NCI-H2107 treated with DMSO at 0.1 percent for 48 hours (cell line): ENCODE measurements at regions not wholly inside any gene's neighbourhood (a gene's known extent, or its start where the extent isn't known, plus 50 kb on each side); places are given as distances from the start of the nearest gene placed in this dataset.

Source experiments
- DNase-seq: peaks from one replicate; lab custom pipeline; 2025; ENCODE audit not compliant: unreplicated experiment; lab: John Stamatoyannopoulos, UW

- no peak for DNase-seq
These were observed 134.7 kb upstream of the AGR3 start for GRCh38 chr7:17016402-17017010.

DNA sequence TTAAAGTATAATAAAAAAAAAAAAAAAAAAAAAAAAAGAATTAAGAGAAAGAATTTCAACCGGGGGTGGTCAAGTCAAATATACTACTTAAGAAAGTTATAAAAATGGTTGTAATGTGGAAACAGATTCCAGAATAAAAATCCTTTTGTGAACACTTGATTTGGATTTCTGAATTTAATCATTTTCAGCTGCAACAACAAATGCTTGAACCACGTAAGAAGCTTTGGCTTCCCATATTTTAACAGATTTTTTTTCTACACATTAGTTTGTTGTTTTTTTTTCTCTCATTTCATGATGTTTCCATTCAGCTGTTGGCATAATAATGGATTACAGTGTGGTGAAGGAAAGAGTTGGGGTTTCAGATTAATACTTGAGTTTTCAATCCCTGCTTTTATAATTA, 137.3 kb upstream of the AGR3 start:
- DNase-seq: no peak

GRCh38 chr7:17020250-17020649, 138.5 kb upstream of the AGR3 start:
- no peak for DNase-seq

DNA sequence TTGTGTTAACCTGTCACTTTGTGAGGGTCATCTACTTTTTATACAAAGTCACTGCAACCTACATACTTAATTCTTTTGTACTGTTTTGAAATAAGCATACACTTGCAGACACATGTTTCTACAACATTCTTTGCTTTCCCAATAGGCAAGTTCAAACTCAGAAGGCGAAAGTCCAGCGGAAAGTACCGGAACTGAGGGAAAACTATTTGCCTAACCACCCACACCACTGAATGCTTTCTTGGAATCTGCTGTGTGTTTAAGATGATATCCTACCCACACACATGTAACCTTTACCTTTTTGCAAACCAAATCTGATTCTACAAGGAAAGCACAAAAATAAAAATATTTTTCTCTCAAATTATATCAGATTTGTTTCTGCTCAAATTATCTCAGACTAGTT, 139.4 kb upstream of the AGR3 start:
- DNase-seq: no peak

DNA sequence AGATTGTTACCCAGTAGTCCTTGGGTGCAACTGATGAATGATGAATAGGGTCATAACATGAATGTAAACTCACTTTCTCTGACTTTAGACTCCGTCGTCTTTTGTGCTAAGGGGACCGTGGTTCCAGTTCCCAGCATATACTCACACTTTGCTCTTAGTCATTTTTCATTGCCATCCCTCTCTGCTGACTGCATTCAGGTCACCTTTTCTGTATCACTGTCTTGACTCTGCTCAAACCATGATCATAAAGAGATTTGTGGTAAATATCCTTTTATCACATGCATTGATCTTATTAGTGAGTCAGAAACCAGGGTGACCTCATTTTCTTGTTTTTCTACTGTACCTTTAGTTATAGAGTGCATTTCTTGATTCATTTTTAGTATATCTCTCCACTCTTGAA, 141.1 kb upstream of the AGR3 start:
- DNase-seq: no peak

GRCh38 chr7:17026269-17026668, 144.5 kb upstream of the AGR3 start:
- DNase-seq: no peak

DNA sequence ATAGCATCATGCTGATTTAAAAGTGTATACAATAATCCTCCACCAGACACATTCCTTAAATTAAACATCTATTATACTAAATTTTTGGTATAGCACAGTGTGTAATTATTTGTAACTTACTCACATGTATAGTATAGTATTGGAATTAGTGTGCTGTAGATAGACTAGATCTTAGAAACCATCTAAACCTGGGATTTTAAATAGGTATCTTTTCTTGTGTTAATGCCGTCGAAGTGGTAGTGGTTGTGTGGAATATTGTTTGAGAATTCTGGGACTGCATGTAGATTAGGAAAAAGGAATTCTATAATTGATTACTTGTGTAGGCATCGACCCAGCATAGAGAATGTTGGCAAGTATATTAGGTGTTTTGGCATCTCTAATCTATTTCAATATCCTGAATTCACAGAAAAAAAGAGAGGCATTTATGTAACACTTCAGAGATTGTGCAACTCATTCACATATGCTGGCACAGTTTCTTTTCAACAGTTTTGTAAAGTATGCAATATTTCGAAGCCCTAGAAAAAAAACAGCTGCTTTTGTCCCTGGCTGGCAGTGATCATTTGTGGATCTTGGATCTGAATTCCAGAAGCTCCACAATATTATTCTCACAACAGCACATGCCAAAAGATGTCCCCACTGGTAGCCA, 145.5 kb upstream of the AGR3 start:
- no peak for DNase-seq

DNA sequence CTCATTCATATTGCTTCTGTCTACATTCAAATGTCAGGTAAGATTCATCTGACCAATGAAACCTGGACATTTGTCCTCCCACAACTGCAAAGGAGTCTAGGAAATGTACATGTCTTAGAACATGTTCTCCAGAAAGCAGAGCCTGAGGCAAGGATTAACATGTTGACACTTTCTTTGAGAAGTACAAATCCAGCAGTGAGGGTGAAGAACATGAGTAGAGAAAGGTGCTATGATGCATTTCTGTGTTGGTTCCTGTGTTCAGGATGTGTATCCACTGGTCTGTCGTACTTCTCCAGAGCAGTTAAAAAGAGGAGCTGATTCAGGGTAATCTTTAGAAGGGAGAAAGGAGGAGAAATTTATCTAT, 146.0 kb upstream of the AGR3 start:
- no peak for DNase-seq

DNA sequence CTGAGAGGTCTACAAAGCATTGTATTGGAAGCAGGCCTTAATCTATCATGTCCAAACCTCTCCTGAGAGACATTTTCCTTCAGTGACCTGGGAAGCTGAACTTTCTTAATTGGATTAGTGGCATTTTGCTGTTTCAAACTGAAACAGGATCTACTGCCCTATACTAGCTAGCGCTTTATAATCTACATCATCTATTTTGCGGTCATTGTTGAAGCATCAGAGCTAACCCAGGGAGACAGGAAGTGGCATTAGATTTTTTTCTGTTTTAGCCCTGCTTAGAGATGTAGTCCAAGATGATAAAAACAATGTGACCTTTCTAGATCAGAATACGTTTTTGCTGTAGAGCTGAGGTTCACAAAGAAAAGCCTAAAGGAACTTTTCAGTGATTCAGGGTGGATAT, 147.4 kb upstream of the AGR3 start:
- DNase-seq: no peak

- no peak for DNase-seq
These were observed 148.8 kb upstream of the AGR3 start for GRCh38 chr7:17030559-17030958.

DNA sequence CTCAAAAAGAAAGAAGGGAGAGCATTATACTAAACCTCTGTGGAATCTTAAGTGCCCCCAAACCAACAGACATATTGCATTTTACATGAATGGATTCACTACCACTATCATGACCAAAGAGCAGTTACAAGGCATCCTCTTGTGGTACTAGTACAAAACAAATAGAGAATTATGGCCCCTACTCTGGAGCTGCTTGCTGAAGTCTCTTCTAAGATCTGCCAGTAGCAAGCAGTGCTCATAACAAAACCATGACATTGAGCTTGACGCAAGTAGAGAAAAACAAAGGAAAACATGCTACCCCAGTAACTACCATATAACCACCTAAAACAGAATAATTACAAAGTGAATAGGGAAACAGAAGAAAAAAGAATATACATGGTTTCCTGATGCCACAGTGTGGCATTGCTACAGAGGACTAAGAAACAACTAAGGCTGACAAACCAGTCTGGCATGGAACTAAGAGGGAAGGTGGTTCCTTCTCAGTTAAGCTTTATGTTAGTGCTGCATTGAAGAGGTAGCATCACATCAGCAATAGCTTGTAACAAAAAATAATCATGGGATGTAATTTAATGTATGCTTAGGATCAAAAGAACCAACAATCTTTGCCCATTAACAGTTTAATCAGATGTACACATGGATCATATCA, 150.2 kb upstream of the AGR3 start:
- no peak for DNase-seq

- no peak for DNase-seq
These were observed 151.5 kb upstream of the AGR3 start for GRCh38 chr7:17033245-17033644.

DNA sequence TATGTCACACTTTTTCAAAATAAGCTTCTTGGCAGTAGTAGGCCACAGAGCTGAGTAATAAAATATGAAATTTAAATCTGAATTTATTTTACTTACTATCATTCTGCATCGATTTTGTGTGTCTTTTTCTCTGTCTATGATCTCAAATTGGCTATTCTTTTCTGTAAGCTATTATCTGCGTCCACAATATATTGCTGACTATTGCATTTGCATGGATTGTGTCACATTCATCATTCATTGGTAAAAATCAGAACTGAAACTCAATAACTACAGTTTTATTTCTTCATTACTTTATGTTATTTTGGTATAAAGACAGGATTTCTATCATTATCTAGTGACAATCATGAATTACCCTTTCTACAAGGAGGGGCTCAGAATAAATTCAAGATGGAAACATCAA, 154.8 kb upstream of the AGR3 start:
- DNase-seq: no peak

DNA sequence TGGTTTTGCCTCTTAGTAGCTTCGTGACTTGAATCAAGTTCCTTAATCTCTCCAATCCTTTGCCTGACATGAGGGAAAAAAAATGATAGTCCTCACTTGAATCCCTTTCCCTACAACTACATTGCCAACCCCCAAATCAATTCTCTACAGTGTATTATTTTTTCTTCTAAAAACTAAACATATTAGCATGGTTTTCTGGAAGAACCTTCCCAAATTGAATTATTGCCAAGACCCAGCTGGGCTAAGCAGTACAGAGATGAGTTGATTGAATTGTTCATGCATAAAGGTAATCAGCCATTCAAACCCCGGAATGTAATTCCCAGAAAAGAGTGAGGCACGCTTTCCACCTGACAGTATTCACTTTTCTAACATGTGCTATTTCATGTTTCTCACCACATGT, 155.6 kb upstream of the AGR3 start:
- no peak for DNase-seq

- no peak for DNase-seq
These were observed 156.5 kb upstream of the AGR3 start for GRCh38 chr7:17038160-17038782.

DNA sequence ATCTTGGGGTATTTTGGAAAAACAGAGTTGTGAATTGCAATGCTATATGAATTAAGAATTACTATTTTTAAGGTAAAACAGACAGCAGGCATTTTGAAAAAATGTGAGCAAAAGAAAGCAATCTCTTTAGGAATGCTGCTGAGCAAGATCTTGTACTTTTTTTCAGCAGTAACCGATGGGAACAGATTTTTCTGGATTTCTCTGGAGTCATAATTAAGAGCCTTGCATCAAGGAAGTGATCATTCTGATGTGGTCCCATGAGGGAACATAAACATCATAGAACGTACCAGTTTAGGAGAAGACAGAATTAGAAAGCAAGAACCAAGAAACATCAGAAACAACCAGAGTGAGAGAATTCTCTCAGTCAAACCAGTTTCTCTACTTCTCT, 157.0 kb upstream of the AGR3 start:
- DNase-seq: no peak

GRCh38 chr7:17039372-17039771, 157.6 kb upstream of the AGR3 start:
- DNase-seq: no peak

GRCh38 chr7:17040716-17041115, 158.9 kb upstream of the AGR3 start:
- DNase-seq: no peak

- no peak for DNase-seq
These were observed 159.5 kb upstream of the AGR3 start for GRCh38 chr7:17041324-17041723.

- no peak for DNase-seq
These were observed 160.4 kb upstream of the AGR3 start for GRCh38 chr7:17042211-17042610.

- DNase-seq: no peak
These were observed 161.5 kb upstream of the AGR3 start for GRCh38 chr7:17043012-17043877.
